WTC11 (cell line): ENCODE measurements at regions not wholly inside any gene's neighbourhood (a gene's known extent, or its start where the extent isn't known, plus 50 kb on each side); places are given as distances from the start of the nearest gene placed in this dataset.

Experiments
- ETV6 ChIP-seq: sonication (generic); formaldehyde crosslinking; IDR thresholded peaks from 2 replicates; pipeline ENCODE4 v1.8.1; 2022; ENCODE audit warnings: mild to moderate bottlenecking, missing genetic modification reagents
- NR1H2 ChIP-seq: sonication (generic); formaldehyde crosslinking; IDR thresholded peaks from 2 replicates; pipeline ENCODE4 v1.9.0; 2021; ENCODE audit warnings: mild to moderate bottlenecking, moderate library complexity, missing genetic modification reagents
- RELA ChIP-seq: sonication (generic); formaldehyde crosslinking; IDR thresholded peaks from 2 replicates; pipeline ENCODE4 v1.8.1; 2022; ENCODE audit warnings: missing genetic modification reagents, mild to moderate bottlenecking, borderline replicate concordance
- TF ChIP-seq, protein P1 (sequence below): fragments of 200-600 bp; IDR thresholded peaks from 2 replicates; pipeline ENCODE4 v1.8.0; 2022; ENCODE audit warnings: antibody characterized with exemption
- TF ChIP-seq, protein P2 (sequence below): sonication (generic); formaldehyde crosslinking; IDR thresholded peaks from 2 replicates; pipeline ENCODE4 v1.8.1; 2022; ENCODE audit warnings: low read depth, missing genetic modification reagents, borderline replicate concordance
- TF ChIP-seq, protein P3 (sequence below): sonication (generic); formaldehyde crosslinking; IDR thresholded peaks from 2 replicates; pipeline ENCODE4 v1.8.0; 2022; ENCODE audit warnings: mild to moderate bottlenecking, missing genetic modification reagents

DNA sequence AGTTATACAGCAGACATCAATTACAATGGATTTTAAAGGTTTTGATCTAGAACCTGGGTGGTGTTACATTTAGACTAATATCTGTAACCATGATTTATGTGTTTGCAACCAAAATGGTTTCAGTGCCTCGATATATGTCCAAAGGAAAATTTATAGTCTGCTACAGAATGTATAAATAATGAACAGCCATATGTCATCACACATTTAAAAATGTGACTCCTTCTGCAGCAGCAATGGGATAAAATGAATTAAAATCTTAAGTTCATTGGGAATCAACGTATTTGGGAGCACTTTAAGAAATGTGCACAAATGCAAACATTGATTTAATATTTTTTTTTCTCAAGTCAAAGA is 610.2 kb downstream of the TMEM114 start:
- TF ChIP-seq, protein P1, sequence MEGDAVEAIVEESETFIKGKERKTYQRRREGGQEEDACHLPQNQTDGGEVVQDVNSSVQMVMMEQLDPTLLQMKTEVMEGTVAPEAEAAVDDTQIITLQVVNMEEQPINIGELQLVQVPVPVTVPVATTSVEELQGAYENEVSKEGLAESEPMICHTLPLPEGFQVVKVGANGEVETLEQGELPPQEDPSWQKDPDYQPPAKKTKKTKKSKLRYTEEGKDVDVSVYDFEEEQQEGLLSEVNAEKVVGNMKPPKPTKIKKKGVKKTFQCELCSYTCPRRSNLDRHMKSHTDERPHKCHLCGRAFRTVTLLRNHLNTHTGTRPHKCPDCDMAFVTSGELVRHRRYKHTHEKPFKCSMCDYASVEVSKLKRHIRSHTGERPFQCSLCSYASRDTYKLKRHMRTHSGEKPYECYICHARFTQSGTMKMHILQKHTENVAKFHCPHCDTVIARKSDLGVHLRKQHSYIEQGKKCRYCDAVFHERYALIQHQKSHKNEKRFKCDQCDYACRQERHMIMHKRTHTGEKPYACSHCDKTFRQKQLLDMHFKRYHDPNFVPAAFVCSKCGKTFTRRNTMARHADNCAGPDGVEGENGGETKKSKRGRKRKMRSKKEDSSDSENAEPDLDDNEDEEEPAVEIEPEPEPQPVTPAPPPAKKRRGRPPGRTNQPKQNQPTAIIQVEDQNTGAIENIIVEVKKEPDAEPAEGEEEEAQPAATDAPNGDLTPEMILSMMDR: no peak
- TF ChIP-seq, protein P2, sequence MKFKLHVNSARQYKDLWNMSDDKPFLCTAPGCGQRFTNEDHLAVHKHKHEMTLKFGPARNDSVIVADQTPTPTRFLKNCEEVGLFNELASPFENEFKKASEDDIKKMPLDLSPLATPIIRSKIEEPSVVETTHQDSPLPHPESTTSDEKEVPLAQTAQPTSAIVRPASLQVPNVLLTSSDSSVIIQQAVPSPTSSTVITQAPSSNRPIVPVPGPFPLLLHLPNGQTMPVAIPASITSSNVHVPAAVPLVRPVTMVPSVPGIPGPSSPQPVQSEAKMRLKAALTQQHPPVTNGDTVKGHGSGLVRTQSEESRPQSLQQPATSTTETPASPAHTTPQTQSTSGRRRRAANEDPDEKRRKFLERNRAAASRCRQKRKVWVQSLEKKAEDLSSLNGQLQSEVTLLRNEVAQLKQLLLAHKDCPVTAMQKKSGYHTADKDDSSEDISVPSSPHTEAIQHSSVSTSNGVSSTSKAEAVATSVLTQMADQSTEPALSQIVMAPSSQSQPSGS (CRISPR knock-in tag): no peak
- TF ChIP-seq, protein P3, sequence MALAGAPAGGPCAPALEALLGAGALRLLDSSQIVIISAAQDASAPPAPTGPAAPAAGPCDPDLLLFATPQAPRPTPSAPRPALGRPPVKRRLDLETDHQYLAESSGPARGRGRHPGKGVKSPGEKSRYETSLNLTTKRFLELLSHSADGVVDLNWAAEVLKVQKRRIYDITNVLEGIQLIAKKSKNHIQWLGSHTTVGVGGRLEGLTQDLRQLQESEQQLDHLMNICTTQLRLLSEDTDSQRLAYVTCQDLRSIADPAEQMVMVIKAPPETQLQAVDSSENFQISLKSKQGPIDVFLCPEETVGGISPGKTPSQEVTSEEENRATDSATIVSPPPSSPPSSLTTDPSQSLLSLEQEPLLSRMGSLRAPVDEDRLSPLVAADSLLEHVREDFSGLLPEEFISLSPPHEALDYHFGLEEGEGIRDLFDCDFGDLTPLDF (CRISPR knock-in tag): no peak
- TF ChIP-seq RELA (CRISPR knock-in tag) (no peak), ETV6 (no peak), NR1H2 (CRISPR knock-in tag) (no peak)
